ENCODE measurements at regions not wholly inside any gene's neighbourhood (a gene's known extent, or its start where the extent isn't known, plus 50 kb on each side); places are given as distances from the start of the nearest gene placed in this dataset.
A peak's percentile ranks its signal among the peaks of the same experiment; 100 is the strongest.
"Not testable (repeated sequence)": the region's sequence is repeated elsewhere in the genome, so short reads cannot be mapped to it uniquely, and the experiment has no call there.

GRCh38 chr15:30841639-30842038 lies 62.1 kb upstream of the FAN1 start:
- H3K36me3 Mint-ChIP-seq (ENCODE audit: insufficient read depth in 1 of 3, low read depth in 3 of 3), result peaks cover 0 to 19% (median 4%) of the 10 kb centered on the region in 3 experiments; a peak in 4 of 7 replicates
- not testable (repeated sequence) for H3K4me1 ChIP-seq (ENCODE audit: insufficient read depth, low read length); H3K18ac ChIP-seq (ENCODE audit: insufficient read length, low read depth, low read length); H2BK15ac ChIP-seq (ENCODE audit: low read depth, low read length); H2AK5ac ChIP-seq (ENCODE audit: insufficient read length, low read length); H3K23ac ChIP-seq (ENCODE audit: insufficient read length, low read depth, low read length); H2BK12ac ChIP-seq (ENCODE audit: insufficient read length, low read depth, low read length); H3K27me3 ChIP-seq (ENCODE audit: insufficient read depth, low read length); H3K79me2 ChIP-seq (ENCODE audit: insufficient read depth, low read length); H2AFZ ChIP-seq (ENCODE audit: low read length); H3K27ac ChIP-seq (ENCODE audit: insufficient read length, low read depth, low read length); H3T11ph ChIP-seq (ENCODE audit: low read length); H3K4ac ChIP-seq (ENCODE audit: low read depth, low read length); H2BK120ac ChIP-seq (ENCODE audit: low read depth, low read length, poor library complexity, severe bottlenecking); H3K9ac ChIP-seq (ENCODE audit: extremely low read depth, insufficient read length, low read length); H3K27ac Mint-ChIP-seq; H3K23me2 ChIP-seq (ENCODE audit: insufficient read length, low read depth, low read length, poor library complexity, severe bottlenecking); H3K4me2 ChIP-seq (ENCODE audit: insufficient read depth, insufficient read length, low read length); H3K79me1 ChIP-seq (ENCODE audit: insufficient read depth, low read depth, low read length, poor library complexity, severe bottlenecking); H3K4me1 Mint-ChIP-seq; H3K14ac ChIP-seq (ENCODE audit: insufficient read depth, low read length); H2BK5ac ChIP-seq (ENCODE audit: insufficient read length, low read length); DNase-seq; H3K9me3 ChIP-seq (ENCODE audit: control insufficient read depth, low read depth, low read length); H3K56ac ChIP-seq (ENCODE audit: insufficient read length, low read depth, low read length); H4K20me1 ChIP-seq (ENCODE audit: control insufficient read depth, insufficient read depth, insufficient read length); H4K91ac ChIP-seq (ENCODE audit: insufficient read length, low read depth, low read length); H4K8ac ChIP-seq (replicated peaks; ENCODE audit: insufficient read length, low read depth, low read length); H4K5ac ChIP-seq (ENCODE audit: insufficient read length, low read depth, low read length); H3K27me3 Mint-ChIP-seq (ENCODE audit: low read depth); H3K9me3 Mint-ChIP-seq; H3K4me3 Mint-ChIP-seq; H2BK20ac ChIP-seq (ENCODE audit: low read depth, low read length, poor library complexity, severe bottlenecking)
- no CpG with 5 or more reads among the region's 2 CpGs for WGBS (ENCODE audit: extremely low coverage, insufficient read length, low lambda C conversion rate)

GRCh38 chr15:30842798-30843472 lies 60.8 kb upstream of the FAN1 start:
- not testable (repeated sequence) for H3T11ph ChIP-seq (ENCODE audit: low read length); H3K56ac ChIP-seq (ENCODE audit: insufficient read length, low read depth, low read length); H3K79me1 ChIP-seq (ENCODE audit: insufficient read depth, low read depth, low read length, poor library complexity, severe bottlenecking); DNase-seq; H3K18ac ChIP-seq (ENCODE audit: insufficient read length, low read depth, low read length); H3K4ac ChIP-seq (ENCODE audit: low read depth, low read length); H3K9me3 Mint-ChIP-seq; H4K20me1 ChIP-seq (ENCODE audit: control insufficient read depth, insufficient read depth, insufficient read length); H2BK15ac ChIP-seq (ENCODE audit: low read depth, low read length); H2BK20ac ChIP-seq (ENCODE audit: low read depth, low read length, poor library complexity, severe bottlenecking); H3K14ac ChIP-seq (ENCODE audit: insufficient read depth, low read length); H3K23me2 ChIP-seq (ENCODE audit: insufficient read length, low read depth, low read length, poor library complexity, severe bottlenecking); H3K27me3 Mint-ChIP-seq (ENCODE audit: low read depth); H4K5ac ChIP-seq (ENCODE audit: insufficient read length, low read depth, low read length); H4K8ac ChIP-seq (replicated peaks; ENCODE audit: insufficient read length, low read depth, low read length); H3K27me3 ChIP-seq (ENCODE audit: insufficient read depth, low read length); H3K4me1 Mint-ChIP-seq; H2BK120ac ChIP-seq (ENCODE audit: low read depth, low read length, poor library complexity, severe bottlenecking); H3K23ac ChIP-seq (ENCODE audit: insufficient read length, low read depth, low read length); H2BK12ac ChIP-seq (ENCODE audit: insufficient read length, low read depth, low read length); H3K4me3 Mint-ChIP-seq; H3K79me2 ChIP-seq (ENCODE audit: insufficient read depth, low read length); H3K4me2 ChIP-seq (ENCODE audit: insufficient read depth, insufficient read length, low read length); H2BK5ac ChIP-seq (ENCODE audit: insufficient read length, low read length); H2AK5ac ChIP-seq (ENCODE audit: insufficient read length, low read length); H4K91ac ChIP-seq (ENCODE audit: insufficient read length, low read depth, low read length); H3K9ac ChIP-seq (ENCODE audit: extremely low read depth, insufficient read length, low read length); H3K4me1 ChIP-seq (ENCODE audit: insufficient read depth, low read length); H2AFZ ChIP-seq (ENCODE audit: low read length); H3K9me3 ChIP-seq (ENCODE audit: control insufficient read depth, low read depth, low read length); H3K27ac ChIP-seq (ENCODE audit: insufficient read length, low read depth, low read length)
- Mint-ChIP-seq H3K27ac (peak overlapping the region in 1 of 3 experiments; percentile 83; a peak in 3 of 7 replicates), H3K36me3 (ENCODE audit: insufficient read depth in 1 of 3, low read depth in 3 of 3) (peaks cover 0 to 19% (median 4%) of the 10 kb centered on the region in 3 experiments; a peak in 4 of 7 replicates)
- WGBS (ENCODE audit: extremely low coverage, insufficient read length, low lambda C conversion rate), result no CpG with 5 or more reads among the region's 5 CpGs
